HG02970 (cell line): ENCODE measurements at regions not wholly inside any gene's neighbourhood (a gene's known extent, or its start where the extent isn't known, plus 50 kb on each side); places are given as distances from the start of the nearest gene placed in this dataset.
"Not testable (repeated sequence)": the region's sequence is repeated elsewhere in the genome, so short reads cannot be mapped to it uniquely, and the experiment has no call there.

Experiments used
- ATAC-seq: cut with Tn5 transposase; IDR thresholded peaks from one replicate; pipeline ENCODE4 v1.9.1; 2021; ENCODE audit warnings: mild to moderate bottlenecking, moderate library complexity, moderate number of reproducible peaks; ENCODE audit not compliant: unreplicated experiment, low FRiP score

DNA sequence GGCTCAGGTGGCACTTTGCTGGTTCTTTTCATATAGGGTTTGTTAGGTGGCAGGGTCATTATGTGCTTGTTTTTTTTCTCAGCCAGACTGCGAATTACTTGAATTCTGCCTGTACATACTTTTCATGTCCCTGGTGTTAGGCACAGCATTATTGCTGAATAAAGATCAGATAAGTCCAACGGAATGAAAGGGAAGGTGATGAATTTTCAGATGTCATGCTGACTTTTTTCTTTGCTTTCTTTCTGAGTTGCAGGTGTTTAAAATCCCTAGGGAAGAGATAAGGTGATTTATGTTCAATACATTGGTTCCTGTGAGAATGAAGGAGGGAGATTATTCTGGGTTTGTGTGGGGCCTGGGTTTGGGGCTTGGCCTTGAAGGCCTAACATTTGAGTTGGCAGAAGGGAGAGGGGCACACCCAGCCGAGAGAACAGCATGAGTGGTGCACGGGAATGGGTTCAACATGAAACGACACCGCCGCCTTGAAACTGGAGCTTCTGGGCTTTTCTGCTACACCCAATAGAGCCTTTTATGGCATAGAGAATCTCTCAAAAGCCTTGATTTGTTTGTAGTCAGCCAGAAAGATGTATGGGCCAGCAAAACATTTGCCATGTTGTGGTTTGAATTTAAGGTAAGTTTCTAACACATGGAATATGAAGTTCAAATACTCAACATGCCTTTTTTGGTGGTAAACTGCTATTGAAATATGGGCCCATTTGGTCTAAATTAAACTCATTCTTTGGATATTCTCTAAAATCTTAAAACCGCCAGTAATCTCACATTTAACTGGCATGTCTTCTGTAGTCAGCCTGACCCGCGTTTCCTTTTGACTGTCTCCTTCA lies 477.0 kb downstream of the PCNX1 start:
- no peak for ATAC-seq

DNA sequence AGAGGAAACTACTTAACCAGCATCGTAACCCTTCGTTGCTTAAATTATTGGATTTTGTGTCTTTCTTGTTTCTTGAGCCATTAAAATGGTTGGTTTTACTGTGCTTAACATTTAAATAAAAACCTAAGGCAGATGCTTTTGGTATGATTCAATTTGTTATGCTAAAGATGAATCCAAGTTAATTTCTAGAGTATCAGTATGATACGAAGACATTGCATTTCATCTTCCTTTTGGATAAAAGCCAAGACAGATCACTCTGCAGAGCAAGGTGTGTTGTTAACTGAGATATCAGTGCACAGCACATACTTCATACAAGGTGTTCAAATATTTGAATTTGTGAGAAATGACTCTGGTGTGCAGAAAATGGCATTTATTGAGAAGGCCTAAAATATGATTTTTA lies 480.5 kb downstream of the PCNX1 start:
- no peak for ATAC-seq

DNA sequence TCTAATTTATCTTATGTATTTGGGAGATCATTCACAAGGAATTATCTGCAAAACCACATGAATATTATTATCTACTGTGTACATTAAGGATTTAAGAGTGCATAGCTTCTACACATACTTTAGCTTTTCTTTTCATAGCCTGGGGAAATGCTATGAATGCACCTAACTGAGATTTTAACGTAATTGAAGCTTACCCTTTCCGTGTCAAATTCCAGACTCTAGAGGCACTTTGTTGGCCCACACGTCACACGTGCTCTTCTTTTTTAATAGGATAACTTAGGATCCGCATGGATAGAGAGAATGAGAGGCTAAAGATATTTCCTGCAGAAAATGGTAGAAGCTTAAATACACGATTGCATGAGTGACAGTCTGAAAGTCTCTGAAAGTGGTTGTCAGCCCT lies 481.1 kb downstream of the PCNX1 start:
- ATAC-seq = no peak

DNA sequence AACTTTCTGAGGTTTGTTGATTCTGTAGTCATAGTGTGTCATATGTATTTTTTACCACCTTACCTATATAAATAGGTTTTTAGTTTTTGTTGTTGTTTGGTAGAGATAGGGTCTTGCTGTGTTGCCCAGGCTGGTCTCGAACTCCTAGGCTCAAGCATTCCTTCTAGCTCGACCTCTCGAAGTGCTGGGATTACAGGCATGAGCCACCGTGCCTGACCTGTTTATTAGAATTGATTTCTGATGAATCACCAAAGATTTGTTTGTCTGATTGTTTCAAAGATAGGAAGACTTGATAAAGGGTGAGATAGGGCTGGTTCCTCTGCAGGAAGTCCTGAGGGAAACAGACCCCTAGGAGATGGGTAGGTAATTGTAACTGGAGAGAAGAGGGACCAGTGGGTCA lies 481.6 kb downstream of the PCNX1 start:
- ATAC-seq = no peak

DNA sequence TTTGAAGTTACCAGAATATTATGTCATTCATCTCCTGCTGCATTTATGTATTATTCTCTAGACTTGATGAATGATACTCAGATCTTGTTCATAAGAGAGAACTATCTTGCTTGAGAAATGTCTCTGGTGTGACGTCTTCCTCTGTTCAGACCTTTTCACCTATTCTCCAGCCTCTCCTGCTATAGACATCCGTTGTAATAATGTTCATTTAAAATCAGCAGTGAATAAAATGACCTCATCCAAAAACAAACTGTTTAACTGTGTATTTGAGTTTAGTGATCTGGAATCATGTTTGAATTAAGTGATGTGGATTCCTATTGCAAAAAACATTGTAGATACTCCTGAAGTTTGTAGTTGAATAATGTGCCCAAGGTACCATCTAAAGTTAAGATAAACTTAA lies 487.1 kb downstream of the PCNX1 start:
- ATAC-seq = no peak

DNA sequence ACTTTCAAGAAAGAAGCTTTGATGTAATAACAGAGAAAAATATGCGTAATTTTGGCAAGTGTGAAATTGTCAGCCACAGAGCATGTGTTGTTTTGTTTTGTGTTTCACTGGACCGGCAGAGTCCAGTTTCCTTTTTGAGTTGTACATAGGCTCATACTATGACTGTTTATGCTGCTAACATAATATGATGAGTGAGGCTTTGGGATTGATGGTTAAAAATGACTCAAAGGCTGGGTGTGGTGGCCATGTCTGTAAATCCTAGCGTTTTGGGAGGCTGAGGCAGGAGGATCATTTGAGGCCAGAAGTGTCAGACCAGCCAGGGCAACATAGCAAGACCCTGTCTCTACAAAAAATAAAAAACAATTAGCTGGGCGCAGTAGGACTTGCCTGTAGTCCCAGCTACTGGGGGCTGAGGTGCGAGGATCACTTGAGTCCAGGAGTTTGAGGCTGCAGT lies 487.9 kb downstream of the PCNX1 start:
- no peak for ATAC-seq

DNA sequence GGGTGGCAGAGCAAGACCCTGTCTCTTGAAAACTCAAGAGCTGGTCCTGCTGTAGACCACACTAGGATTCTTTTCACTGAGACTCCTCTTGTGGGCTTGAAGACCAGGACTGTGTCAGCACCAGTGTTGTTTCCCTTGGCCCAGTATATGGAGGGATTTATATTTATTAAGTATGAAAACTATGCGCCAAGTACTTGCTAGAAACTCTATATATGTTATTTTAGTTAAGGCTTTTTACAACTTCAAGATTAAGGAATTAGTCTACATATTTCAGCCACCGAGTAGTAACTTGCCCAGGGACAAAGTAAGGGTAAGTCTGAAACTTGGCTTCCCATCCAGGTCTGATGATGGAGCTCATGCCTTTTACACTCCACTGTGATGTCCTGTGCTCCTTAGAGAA lies 488.4 kb downstream of the PCNX1 start:
- ATAC-seq = no peak

DNA sequence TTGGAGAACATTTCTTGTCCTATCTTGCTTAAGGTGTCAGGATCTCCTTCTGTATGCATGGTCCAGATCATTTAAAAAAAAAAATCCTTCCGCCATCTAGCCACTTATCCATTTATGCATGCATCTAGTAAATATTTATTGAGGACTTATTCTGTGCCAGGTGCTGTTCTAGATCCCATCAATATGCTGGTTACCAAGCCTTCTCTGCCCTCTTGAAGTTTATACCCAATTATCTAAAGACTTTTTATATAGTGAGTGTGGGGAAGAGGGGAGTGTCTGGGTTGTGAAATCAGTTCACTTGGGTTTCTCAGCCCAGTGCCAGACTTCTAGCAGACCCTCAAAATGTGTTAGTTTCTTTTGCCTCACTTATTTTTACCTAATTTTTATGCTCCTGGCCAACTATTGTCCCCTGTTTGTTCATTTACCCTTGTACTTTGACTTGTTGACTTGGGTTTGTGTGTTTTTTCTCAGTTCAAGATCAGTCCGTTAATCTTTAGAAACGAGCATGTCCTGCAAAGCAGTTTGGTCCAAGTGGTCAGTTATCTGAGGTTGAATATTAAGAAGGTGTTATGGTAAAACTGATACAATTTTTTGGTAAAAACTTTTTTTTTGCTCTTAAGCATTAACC lies 488.9 kb downstream of the PCNX1 start:
- ATAC-seq = no peak

DNA sequence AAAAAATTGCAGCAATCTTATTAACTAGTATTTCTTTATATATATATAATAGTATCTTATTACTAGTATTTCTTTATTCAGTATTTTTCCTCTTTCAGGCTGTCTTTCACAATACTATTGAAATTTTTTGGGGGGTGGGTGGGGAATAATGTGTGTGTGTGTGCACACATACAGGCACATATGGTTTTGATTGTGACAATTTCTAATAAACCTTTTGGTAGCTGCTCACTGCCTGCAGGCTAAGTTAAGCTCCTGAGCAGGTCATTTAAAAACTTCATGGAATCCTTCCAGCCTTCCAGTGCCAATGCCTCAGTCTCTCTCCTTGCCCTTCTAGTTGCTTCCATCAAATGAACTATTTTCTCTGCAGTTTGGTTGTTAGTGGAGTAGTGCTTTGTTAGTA lies 490.1 kb downstream of the PCNX1 start:
- no peak for ATAC-seq

DNA sequence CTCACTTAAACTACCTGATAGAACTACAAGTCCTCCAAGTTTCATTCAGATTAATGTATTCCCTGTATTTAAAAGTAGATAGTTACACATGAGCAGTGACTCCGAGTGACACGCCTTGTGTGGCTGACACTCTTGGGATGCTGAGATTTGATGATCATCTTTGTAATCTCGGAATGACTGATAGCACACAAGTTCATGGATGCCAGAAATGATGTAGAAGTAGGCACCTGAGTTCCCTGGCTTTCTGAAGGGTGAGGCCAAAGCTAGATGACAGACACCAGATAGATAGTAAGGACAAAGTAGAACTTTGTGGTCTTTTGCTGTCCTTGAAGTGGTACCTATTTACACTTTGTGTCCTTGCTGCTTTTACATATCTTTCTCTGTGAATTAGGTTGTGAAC lies 491.2 kb downstream of the PCNX1 start:
- no peak for ATAC-seq

DNA sequence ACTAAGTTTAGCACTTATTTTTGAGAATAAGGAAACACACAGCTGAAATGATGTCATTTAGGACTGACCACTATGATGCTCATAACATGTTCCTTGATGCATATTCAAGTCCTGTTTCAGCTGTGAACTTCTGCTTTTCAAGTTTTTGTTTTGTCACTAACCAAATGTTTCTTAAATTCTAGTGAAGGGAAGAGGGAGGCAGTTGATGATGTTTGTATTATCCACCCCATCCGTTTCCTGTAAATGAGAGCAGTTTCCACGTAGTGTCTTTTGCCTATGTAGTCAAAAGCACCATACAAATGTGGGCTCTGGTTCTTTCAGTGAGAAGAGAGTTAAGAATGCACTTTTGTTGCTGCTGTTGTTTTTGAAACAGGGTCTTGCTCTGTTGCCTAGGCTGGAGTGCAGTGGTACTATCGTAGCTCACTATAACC lies 491.8 kb downstream of the PCNX1 start:
- ATAC-seq = peak; percentile 63

DNA sequence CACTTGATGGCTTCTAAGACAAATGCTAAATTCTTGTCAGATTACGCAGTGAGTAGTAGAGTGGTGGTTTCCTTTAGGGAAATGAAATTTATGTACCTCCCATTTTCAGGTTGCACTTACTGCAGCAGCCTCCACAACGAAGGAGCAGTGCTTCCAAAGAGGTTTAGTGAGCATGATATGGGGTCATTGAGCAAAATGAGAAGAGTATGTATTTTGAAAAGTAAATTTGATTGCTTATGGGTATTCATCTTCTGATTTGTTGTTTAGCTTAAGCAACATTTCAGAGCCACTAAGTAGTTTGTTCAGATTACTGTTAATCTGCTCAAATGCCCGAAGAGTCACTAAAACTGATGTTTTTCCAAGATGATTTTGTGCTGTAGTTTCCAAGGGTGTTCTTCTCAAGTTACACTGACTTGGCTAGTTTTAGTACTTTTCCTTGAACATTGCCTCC lies 493.6 kb downstream of the PCNX1 start:
- ATAC-seq = no peak

DNA sequence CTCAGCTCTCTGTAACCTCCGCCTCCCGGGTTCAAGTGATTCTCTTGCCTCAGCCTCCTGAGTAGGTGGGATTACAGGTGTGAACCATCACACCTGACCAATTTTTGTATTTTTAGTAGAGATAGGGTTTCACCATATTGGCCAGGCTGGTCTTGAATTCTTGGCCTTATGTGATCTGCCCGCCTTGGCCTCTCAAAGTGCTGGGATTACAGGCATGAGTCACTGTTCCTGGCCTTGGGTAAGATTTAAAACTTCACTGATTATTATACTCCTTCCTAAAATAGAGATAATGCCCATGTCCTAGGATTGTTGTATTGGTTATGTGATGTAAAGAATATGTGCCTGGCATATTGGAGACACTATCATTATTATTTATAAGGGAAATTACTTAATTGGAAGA lies 495.2 kb downstream of the PCNX1 start:
- not testable (repeated sequence) for ATAC-seq

DNA sequence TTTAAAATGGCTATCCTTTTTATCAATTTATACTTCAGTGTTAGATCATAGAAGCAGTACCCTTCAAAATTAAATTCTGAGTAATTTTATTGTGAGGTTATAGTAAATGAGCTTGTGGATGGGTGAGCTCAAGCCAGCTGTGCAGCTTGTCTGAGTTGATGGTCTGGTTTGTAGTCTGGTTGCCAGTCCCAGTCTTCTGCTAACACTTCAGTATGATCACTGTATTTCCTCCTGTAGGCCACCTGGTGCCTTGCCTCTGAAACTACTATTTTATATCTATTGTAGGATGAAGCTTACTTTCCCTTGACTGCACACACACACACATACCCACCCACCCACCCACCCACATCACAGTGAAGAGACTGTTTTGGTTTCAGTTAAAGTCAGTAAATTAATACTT lies 496.4 kb downstream of the PCNX1 start:
- no peak for ATAC-seq

DNA sequence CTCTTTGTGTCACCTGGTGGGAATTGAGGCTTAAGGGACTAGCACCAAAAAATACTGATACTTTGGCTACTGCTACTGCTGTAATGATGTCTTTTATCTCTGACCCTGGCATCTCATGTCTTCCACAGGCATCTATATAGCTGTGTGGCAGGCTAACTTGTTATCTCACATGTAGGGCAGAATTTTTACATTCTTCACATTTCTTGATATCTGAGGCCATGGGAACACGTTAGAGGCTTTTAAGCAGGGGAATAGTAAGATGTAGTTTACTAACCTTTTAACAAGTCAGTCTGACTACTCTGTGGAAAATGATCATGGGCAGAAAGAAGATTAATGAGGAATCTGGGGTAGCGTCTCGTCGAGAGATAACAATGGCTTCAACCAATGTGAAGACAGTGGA lies 498.4 kb downstream of the PCNX1 start:
- no peak for ATAC-seq

DNA sequence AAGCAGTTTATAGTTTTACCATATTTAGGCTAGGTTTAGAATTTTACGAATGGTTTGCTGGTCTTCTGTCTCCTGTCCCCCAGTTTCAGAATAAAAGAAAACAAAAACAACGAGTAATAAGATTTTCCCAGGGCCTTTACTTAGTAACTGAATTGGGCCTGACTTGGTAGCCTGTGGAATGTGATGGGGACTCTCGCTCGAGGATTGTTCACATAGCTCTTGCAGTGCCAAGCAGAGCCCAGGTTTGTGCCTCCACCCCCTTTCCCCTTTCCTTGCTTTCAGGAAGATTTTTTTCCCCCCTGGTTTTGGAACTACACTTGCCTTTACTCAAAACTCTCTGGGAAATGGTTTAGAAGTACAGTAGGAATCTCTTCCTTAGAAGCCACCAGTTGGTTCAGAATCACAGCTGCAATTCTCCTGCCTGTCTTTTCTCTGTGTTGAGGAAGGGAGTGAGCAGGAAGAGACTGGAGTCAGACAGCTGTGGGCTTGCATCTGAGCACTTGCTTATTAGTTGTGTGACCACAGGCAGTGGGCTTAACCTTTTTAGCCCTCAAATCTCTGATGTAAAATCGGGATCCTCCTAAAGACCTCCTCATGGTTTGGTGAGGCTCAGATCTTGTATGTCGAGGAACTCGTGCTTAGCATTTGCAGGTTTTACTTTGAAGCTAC lies 501.2 kb downstream of the PCNX1 start:
- no peak for ATAC-seq

DNA sequence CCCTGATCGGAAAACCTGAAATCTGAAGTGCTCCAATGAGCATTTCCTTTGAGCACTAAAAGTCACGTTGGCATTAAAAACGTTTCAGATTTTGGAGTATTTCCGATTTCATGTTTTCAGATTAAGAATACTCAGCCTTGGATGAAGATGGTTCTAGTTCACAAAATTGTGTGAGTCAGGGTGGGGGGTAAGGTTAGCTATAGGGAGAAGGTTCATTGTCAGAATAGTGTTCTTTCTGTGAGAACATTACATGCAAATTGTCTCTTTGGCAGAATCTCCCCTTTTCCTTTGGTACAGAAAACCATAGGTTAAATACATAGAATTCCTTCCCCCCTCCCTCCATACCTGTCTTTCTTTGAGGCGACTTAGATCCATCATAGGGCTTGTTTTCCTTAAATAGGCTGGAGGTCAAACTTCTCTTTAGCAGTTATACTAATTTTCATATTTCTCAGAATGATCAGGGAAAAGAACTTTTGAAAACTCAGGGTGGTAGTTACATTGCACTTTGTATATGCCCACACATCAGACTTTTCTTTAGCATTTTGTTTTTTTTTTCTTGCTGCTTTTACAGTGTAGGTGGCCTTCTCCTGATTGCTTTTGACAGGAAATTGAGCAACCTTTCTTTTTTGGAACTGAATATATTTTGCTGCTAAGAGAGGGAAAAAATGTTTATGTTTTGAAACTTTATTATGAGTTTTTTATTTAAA lies 503.5 kb downstream of the PCNX1 start:
- no peak for ATAC-seq

DNA sequence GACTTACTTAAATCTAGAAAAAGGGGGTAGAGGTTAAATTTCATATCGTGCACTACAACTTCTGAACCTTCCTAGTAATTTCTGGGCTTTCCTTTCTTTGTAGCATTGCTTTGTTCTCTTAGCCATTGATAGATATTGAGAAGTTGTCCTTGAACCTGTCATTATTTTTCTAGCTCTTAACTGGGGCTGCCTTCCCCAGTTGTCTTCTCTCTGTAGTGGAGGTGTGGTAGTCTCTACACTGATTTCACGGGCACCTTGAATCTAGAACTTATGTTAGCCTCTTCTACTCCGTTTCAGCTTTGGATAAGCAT lies 504.0 kb downstream of the PCNX1 start:
- no peak for ATAC-seq

DNA sequence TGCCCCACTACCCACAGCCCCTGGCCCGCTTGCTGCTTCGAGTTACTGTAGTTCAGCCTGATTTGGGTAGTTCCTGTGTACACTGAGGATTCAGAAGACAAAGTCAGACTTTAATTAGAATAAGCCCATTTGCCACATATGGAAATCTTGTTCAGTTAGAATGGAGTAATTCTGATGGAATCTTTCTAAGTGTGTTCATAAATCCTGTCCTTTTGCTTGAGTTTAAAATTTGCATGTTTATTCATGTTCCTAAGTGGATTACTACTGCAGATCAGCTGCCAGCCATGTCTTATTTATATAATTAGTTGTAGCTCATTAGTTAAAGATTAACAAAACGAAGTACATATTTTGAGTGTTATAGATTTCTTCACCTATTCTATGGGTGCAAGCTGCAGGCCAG lies 504.5 kb downstream of the PCNX1 start:
- ATAC-seq = no peak

DNA sequence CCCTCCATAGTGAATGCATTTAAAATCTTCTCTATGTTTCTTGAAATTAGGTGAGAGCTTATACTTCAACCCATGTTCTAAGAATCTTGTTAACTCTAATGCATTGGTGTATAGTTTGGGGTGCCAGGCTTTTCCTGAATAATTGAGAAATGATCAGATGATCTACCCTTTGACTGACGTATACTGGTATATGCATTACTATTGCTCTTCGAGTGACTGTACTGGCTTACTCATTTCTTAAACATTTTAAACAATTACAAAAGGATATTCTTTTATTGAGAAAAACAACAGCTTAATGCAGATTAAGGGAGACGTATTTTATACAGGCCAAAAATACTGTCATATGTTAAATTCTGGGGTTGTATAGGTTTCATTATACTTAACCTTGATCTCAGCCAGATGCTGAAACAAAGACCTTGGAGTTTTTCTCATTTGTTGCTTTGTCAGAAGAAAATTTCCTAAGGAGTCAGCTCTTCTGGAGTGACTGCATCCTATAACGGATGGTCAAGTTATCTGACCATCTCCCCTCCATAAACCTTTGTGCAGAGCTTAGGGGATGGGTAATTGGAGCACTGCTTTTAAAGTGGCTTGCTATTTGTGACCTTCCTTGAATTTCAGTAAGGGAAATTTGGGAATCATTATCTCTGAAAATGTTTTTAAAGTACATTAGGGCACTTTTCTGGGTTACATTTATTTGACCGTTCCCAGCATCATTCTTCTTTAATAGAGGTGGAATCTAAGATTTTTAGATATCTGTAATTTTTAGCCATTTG lies 507.6 kb downstream of the PCNX1 start:
- ATAC-seq = no peak

DNA sequence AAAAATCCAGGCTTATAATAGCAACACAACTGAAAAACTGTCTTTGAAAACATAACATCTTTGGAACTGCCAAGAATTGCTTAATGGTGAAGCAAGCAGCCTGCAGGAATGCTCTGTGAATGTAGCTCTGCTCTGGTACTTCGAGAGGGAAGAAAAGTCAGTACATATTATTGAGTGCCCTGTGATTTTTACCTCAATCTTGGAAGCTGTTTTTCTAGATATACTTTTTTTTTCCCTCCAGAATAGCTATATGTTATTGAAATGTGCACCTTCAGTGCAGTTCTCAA lies 508.1 kb downstream of the PCNX1 start:
- ATAC-seq = no peak
